CD14-positive monocyte (primary cell): ENCODE measurements at regions not wholly inside any gene's neighbourhood (a gene's known extent, or its start where the extent isn't known, plus 50 kb on each side); places are given as distances from the start of the nearest gene placed in this dataset.

Experiments
- DNase-seq, 3 donors: peaks; one replicate each; pipeline ENCODE4 v3.0.0-alpha.2; 2011 to 2022
- H2AFZ ChIP-seq: 2 replicates; pipeline ENCODE4 v1.6.0; 2012; ENCODE audit warnings: mild to moderate bottlenecking, low read depth, low read length, inconsistent platforms; ENCODE audit not compliant: insufficient read depth, poor library complexity, severe bottlenecking
- H3K27ac ChIP-seq, 2 donors: 1 replicate in 1 of 2; 2 replicates in 1 of 2; pipeline ENCODE4 v1.5.1; 2012 to 2013; ENCODE audit warnings: low read length in 2 of 2, control low read depth in 1 of 2, inconsistent platforms in 1 of 2, low read depth in 1 of 2, mild to moderate bottlenecking in 1 of 2
- H3K27me3 ChIP-seq, 2 donors: one replicate each; pipeline versions ENCODE4 v1.6.0 to v1.6.1; 2011 to 2013; ENCODE audit warnings: low read length in 2 of 2; ENCODE audit not compliant: control insufficient read depth in 2 of 2, insufficient read depth in 2 of 2
- H3K36me3 ChIP-seq, 2 donors: replicated peaks in 1 of 2; 1 replicate in 1 of 2; 2 replicates in 1 of 2; pipeline versions ENCODE4 v1.5.1 to v1.6.1; 2012 to 2013; ENCODE audit warnings: low read length in 2 of 2, control low read depth in 1 of 2, inconsistent platforms in 1 of 2, mild to moderate bottlenecking in 1 of 2; ENCODE audit not compliant: insufficient read depth in 2 of 2, control insufficient read depth in 1 of 2
- H3K4me1 ChIP-seq, 2 donors: 1 replicate in 1 of 2; 2 replicates in 1 of 2; pipeline versions ENCODE4 v1.5.1 to v1.6.1; 2012 to 2013; ENCODE audit warnings: low read length in 2 of 2, control low read depth in 1 of 2, inconsistent platforms in 1 of 2, mild to moderate bottlenecking in 1 of 2, moderate library complexity in 1 of 2; ENCODE audit not compliant: insufficient read depth in 2 of 2, control insufficient read depth in 1 of 2
- H3K4me2 ChIP-seq: replicated peaks from 2 replicates; pipeline ENCODE3; 2012; ENCODE audit warnings: low read length, moderate library complexity, mild to moderate bottlenecking; ENCODE audit not compliant: poor library complexity, severe bottlenecking; ENCODE audit errors: extremely low read depth
- H3K4me3 ChIP-seq, 3 experiments: fragments of 200-600 bp in 1 of 3; sonication (generic) in 1 of 3; replicated peaks in 1 of 3; 1 replicate in 2 of 3; 2 replicates in 1 of 3; pipeline ENCODE4 v1.5.1; 2011 to 2013; ENCODE audit warnings: low read length in 3 of 3, mild to moderate bottlenecking in 3 of 3, control low read depth in 2 of 3, low read depth in 2 of 3, inconsistent platforms in 1 of 3, moderate library complexity in 1 of 3
- H3K79me2 ChIP-seq: 2 replicates; pipeline ENCODE4 v1.6.0; 2012; ENCODE audit warnings: mild to moderate bottlenecking, control low read depth, inconsistent platforms, low read length, moderate library complexity; ENCODE audit not compliant: insufficient read depth
- H3K9ac ChIP-seq: 2 replicates; pipeline ENCODE4 v1.6.0; 2017; ENCODE audit warnings: low read length, mild to moderate bottlenecking; ENCODE audit not compliant: insufficient read depth, poor library complexity, severe bottlenecking
- H3K9me3 ChIP-seq, 2 donors: replicated peaks in 1 of 2; 1 replicate in 1 of 2; 2 replicates in 1 of 2; pipeline versions ENCODE4 v1.5.1 to v1.6.1; 2012 to 2013; ENCODE audit warnings: low read length in 2 of 2, control low read depth in 1 of 2; ENCODE audit not compliant: control insufficient read depth in 1 of 2, insufficient read depth in 1 of 2
- H4K20me1 ChIP-seq: 2 replicates; pipeline ENCODE4 v1.6.0; 2012; ENCODE audit warnings: mild to moderate bottlenecking, low read length, control low read depth, moderate library complexity; ENCODE audit not compliant: insufficient read depth
- H3K27ac Mint-ChIP-seq, 7 donors: one replicate each; pipeline ENCODE4 v1.8.0; 2020; ENCODE audit warnings: mild to moderate bottlenecking in 7 of 7, mixed read lengths in 7 of 7, moderate library complexity in 6 of 7, inconsistent platforms in 2 of 7
- H3K27me3 Mint-ChIP-seq, 3 donors: one replicate each; pipeline ENCODE4 v1.8.0; 2021 to 2022; ENCODE audit warnings: low read depth in 3 of 3, mild to moderate bottlenecking in 3 of 3, mixed read lengths in 3 of 3, moderate library complexity in 3 of 3, inconsistent platforms in 1 of 3
- H3K36me3 Mint-ChIP-seq, 2 donors: one replicate each; pipeline ENCODE4 v1.8.0; 2020; ENCODE audit warnings: mixed read lengths in 2 of 2, inconsistent platforms in 1 of 2, mild to moderate bottlenecking in 1 of 2
- H3K4me1 Mint-ChIP-seq: one replicate; pipeline ENCODE4 v1.8.0; 2020; ENCODE audit warnings: mild to moderate bottlenecking, mixed read lengths
- H3K4me3 Mint-ChIP-seq, 2 donors: one replicate each; pipeline ENCODE4 v1.8.0; 2020; ENCODE audit warnings: mild to moderate bottlenecking in 2 of 2, mixed read lengths in 2 of 2, moderate library complexity in 1 of 2
- H3K9me3 Mint-ChIP-seq, 7 donors: one replicate each; pipeline ENCODE4 v1.8.0; 2020 to 2022; ENCODE audit warnings: mixed read lengths in 7 of 7, mild to moderate bottlenecking in 6 of 7, moderate library complexity in 6 of 7, inconsistent platforms in 2 of 7
- CTCF ChIP-seq: fragments of 200-600 bp; IDR thresholded peaks from one replicate; pipeline ENCODE4 v1.8.0; 2022; ENCODE audit warnings: antibody characterized with exemption, mild to moderate bottlenecking
- WGBS: methylation state at CpG from one replicate; pipeline ENCODE4 v1.1.5; 2013; ENCODE audit warnings: missing lambda C conversion rate; ENCODE audit not compliant: insufficient coverage; 5-methylcytosine and 5-hydroxymethylcytosine counted together
- intact Hi-C, 2 donors: fragments of 100-400 bp; cut with micrococcal nuclease; formaldehyde crosslinking; loops; one replicate each; pipeline versions ENCODE4 v1.15.0 to v1.15.1; 2023

GRCh38 chr6:3536901-3537300, 80.1 kb upstream of the SLC22A23 start:
- Histone ChIP-seq H3K27me3 (no peaks in the 10 kb centered on the region), H3K9ac (no peak overlapping the region), H3K4me3 (no peak overlapping the region), H3K27ac (no peak overlapping the region), H4K20me1 (no peaks in the 10 kb centered on the region), H3K4me1 (no peaks in the 10 kb centered on the region), H2AFZ (no peak overlapping the region), H3K36me3 (no peaks in the 10 kb centered on the region), H3K9me3 (no peaks in the 10 kb centered on the region), H3K79me2 (no peaks in the 10 kb centered on the region), H3K4me2 (no peak overlapping the region)
- intact Hi-C loops, result no loop called here
- Mint-ChIP-seq H3K27ac (no peak overlapping the region), H3K4me3 (no peak overlapping the region), H3K4me1 (peaks cover 1% of the 10 kb centered on the region), H3K36me3 (no peaks in the 10 kb centered on the region), H3K27me3 (peaks cover 0 to 17% (median 2%) of the 10 kb centered on the region in 3 donors), H3K9me3 (no peaks in the 10 kb centered on the region)
- WGBS, result 86% methylated on average over 1 of the region's 8 CpGs
- no peak for DNase-seq
- TF ChIP-seq CTCF, result no peak

- Mint-ChIP-seq H3K36me3 (no peaks in the 10 kb centered on the region), H3K4me3 (no peak overlapping the region), H3K4me1 (peaks cover 1% of the 10 kb centered on the region), H3K27ac (no peak overlapping the region), H3K27me3 (peaks cover under 1 to 17% (median 2%) of the 10 kb centered on the region in 3 donors), H3K9me3 (no peaks in the 10 kb centered on the region)
- H3K27me3 ChIP-seq, result no peaks in the 10 kb centered on the region
- H3K4me2 ChIP-seq, result no peak overlapping the region
- WGBS, result 90% methylated on average over 13 of the region's 19 CpGs
- H4K20me1 ChIP-seq, result no peaks in the 10 kb centered on the region
- H3K9ac ChIP-seq, result no peak overlapping the region
- H3K4me3 ChIP-seq, result no peak overlapping the region
- no peaks in the 10 kb centered on the region for H3K36me3 ChIP-seq
- no peak for TF ChIP-seq CTCF
- H3K79me2 ChIP-seq, result no peaks in the 10 kb centered on the region
- H3K4me1 ChIP-seq, result no peaks in the 10 kb centered on the region
- H3K9me3 ChIP-seq, result no peaks in the 10 kb centered on the region
- intact Hi-C loops, result no loop called here
- no peak for DNase-seq
- H2AFZ ChIP-seq, result no peak overlapping the region
- no peak overlapping the region for H3K27ac ChIP-seq
Measured at GRCh38 chr6:3535776-3536435, 79.1 kb upstream of the SLC22A23 start.
